ENCODE measurements at regions not wholly inside any gene's neighbourhood (a gene's known extent, or its start where the extent isn't known, plus 50 kb on each side); places are given as distances from the start of the nearest gene placed in this dataset.

- TF ChIP-seq E2F4 (CRISPR knock-in tag; IDR thresholded peaks at IDR 0.05; ENCODE audit: borderline replicate concordance, low read depth) (no peak), E2F1 (CRISPR knock-in tag; IDR thresholded peaks at IDR 0.05) (no peak)
Observed at GRCh38 chrX:20593402-20593801, 326.7 kb upstream of the RPS6KA3 start (continued).

GRCh38 chrX:20591246-20591645 lies 324.5 kb upstream of the RPS6KA3 start:
- ATAC-seq (no peak), DNase-seq (ENCODE audit: low spot score) (no peak)
- no peak overlapping the region for H3K4me3 Mint-ChIP-seq
- peaks cover 14% of the 10 kb centered on the region for H3K4me1 Mint-ChIP-seq
- H3K36me3 Mint-ChIP-seq = peaks cover 6% of the 10 kb centered on the region
- ChIA-PET CTCF (no interaction called here), POLR2A (no interaction called here)
- H3K27ac Mint-ChIP-seq = no peak overlapping the region
- TF ChIP-seq ZNF416 (CRISPR knock-in tag; IDR thresholded peaks at IDR 0.05) (no peak), USF1 (CRISPR knock-in tag; IDR thresholded peaks at IDR 0.05) (no peak), ETV6 (CRISPR knock-in tag; IDR thresholded peaks at IDR 0.05) (no peak), SMAD3 (CRISPR knock-in tag; IDR thresholded peaks at IDR 0.05; ENCODE audit: borderline replicate concordance) (no peak), PREB (CRISPR knock-in tag; IDR thresholded peaks at IDR 0.05; ENCODE audit: borderline replicate concordance) (no peak), IRF2 (CRISPR knock-in tag; IDR thresholded peaks at IDR 0.05; ENCODE audit: borderline replicate concordance, low read depth) (no peak), AFF4 (CRISPR knock-in tag; IDR thresholded peaks at IDR 0.05; ENCODE audit: borderline replicate concordance) (no peak), SMAD4 (CRISPR knock-in tag; IDR thresholded peaks at IDR 0.05) (no peak), KAT7 (CRISPR knock-in tag; IDR thresholded peaks at IDR 0.05; ENCODE audit: borderline replicate concordance) (no peak), TEAD1 (CRISPR knock-in tag; IDR thresholded peaks at IDR 0.05) (no peak)
- H3K9me3 Mint-ChIP-seq = peaks cover 26% of the 10 kb centered on the region
- H3K27me3 Mint-ChIP-seq (ENCODE audit: low read depth) = no peaks in the 10 kb centered on the region

- ChIA-PET POLR2A (no interaction called here), CTCF (no interaction called here)
- ATAC-seq = no peak; the same call in 1 of the 2 replicates
- no peak overlapping the region for H3K4me3 Mint-ChIP-seq
- no peak overlapping the region for H3K27ac Mint-ChIP-seq
- peaks cover 6% of the 10 kb centered on the region for H3K36me3 Mint-ChIP-seq
- no peak for DNase-seq (ENCODE audit: low spot score)
- H3K4me1 Mint-ChIP-seq = peaks cover 6% of the 10 kb centered on the region
- peaks cover 28% of the 10 kb centered on the region for H3K9me3 Mint-ChIP-seq
- no peaks in the 10 kb centered on the region for H3K27me3 Mint-ChIP-seq (ENCODE audit: low read depth)
- TF ChIP-seq MYBL2 (CRISPR knock-in tag; IDR thresholded peaks at IDR 0.05) (no peak), TEAD1 (CRISPR knock-in tag; IDR thresholded peaks at IDR 0.05) (no peak), ZNF138 (CRISPR knock-in tag; conservative IDR thresholded peaks at IDR 0.05) (no peak), E2F1 (CRISPR knock-in tag; IDR thresholded peaks at IDR 0.05) (no peak), ZNF423 (CRISPR knock-in tag; IDR thresholded peaks at IDR 0.05) (no peak), CREM (CRISPR knock-in tag; IDR thresholded peaks at IDR 0.05) (no peak), ATF2 (CRISPR knock-in tag; IDR thresholded peaks at IDR 0.05; ENCODE audit: borderline replicate concordance, low read depth) (no peak), ZNF317 (CRISPR knock-in tag; IDR thresholded peaks at IDR 0.05; ENCODE audit: borderline replicate concordance, low read depth) (no peak), ZBTB43 (CRISPR knock-in tag; IDR thresholded peaks at IDR 0.05) (no peak), SOX15 (CRISPR knock-in tag; IDR thresholded peaks at IDR 0.05) (no peak), FOXP1 (CRISPR knock-in tag; IDR thresholded peaks at IDR 0.05; ENCODE audit: borderline replicate concordance) (no peak), CREB1 (CRISPR knock-in tag; IDR thresholded peaks at IDR 0.05) (no peak)
Observed at GRCh38 chrX:20585782-20586181, 319.1 kb upstream of the RPS6KA3 start.

All from WTC11 (cell line).